Right lobe of liver (tissue), 4 donors: ENCODE measurements at regions not wholly inside any gene's neighbourhood (a gene's known extent, or its start where the extent isn't known, plus 50 kb on each side); places are given as distances from the start of the nearest gene placed in this dataset.
"Not testable (repeated sequence)": the region's sequence is repeated elsewhere in the genome, so short reads cannot be mapped to it uniquely, and the experiment has no call there.

Experiments
- CTCF ChIP-seq, 4 donors: fragments of 200-600 bp in 3 of 4; fragments of 450-650 bp in 1 of 4; IDR thresholded peaks; one replicate each; pipeline versions ENCODE4 v1.5.1 to v1.8.0; 2016 to 2022; ENCODE audit warnings: antibody characterized with exemption in 4 of 4, mild to moderate bottlenecking in 2 of 4
- POLR2A ChIP-seq: fragments of 450-650 bp; IDR thresholded peaks from one replicate; pipeline ENCODE4 v1.6.1; 2017; ENCODE audit warnings: antibody characterized with exemption, mild to moderate bottlenecking
- donor health status: DM: no; HTN: no; CAD: no.
- donor health status: DM: no; HTN: no; CAD: no.
- donor health status: DM: no; HTN: yes; CAD: no.

DNA sequence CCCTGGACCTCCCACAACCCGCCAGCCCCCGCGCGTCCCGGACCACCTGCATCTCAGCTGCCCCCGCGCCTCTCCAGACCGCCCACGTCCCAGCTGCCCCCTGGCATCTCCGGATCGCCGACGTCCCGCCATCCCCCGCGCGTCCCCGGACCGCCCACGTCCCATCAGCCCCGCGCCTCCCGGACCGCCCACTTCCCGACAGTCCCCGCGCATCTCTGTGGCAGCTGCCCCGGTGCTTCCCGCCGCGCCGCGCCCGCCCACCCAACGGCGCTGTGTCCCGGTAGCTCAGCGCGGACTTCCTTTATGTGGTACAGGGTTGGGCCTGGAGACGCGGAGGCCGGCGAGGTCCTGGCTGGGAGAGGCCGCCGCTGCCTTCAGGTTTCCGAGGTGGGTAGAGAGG, 874.9 kb downstream of the TMEM121 start:
- not testable (repeated sequence) for TF ChIP-seq CTCF (IDR thresholded peaks at IDR 0.05); POLR2A
